AG04449 (cell line): ENCODE measurements at regions not wholly inside any gene's neighbourhood (a gene's known extent, or its start where the extent isn't known, plus 50 kb on each side); places are given as distances from the start of the nearest gene placed in this dataset.

ENCODE experiments used
- CTCF ChIA-PET: fragments of 350-600 bp; formaldehyde crosslinking; extraction: SDS; loops from one replicate; lab custom pipeline; 2021; ENCODE audit warnings: antibody characterized with exemption; lab: Yijun Ruan, JAX
- POLR2A ChIA-PET: fragments of 400-600, 350-600 bp; formaldehyde crosslinking; extraction: SDS; loops from one replicate; lab custom pipeline; 2020; ENCODE audit warnings: antibody characterized with exemption, inconsistent platforms; lab: Yijun Ruan, JAX
- DNase-seq: peaks from one replicate; pipeline ENCODE4 v3.0.0-alpha.2; 2010; ENCODE audit warnings: low read depth, low spot score
- H3K4me3 ChIP-seq: 2 replicates; pipeline ENCODE4 v1.5.1; 2011; ENCODE audit warnings: low read depth, mild to moderate bottlenecking, control low read depth, low read length
- CTCF ChIP-seq: IDR thresholded peaks from one replicate; pipeline ENCODE4 v1.5.1; 2011; ENCODE audit warnings: mild to moderate bottlenecking, moderate library complexity, low read length, control low read depth, inconsistent platforms; ENCODE audit not compliant: insufficient read depth; ENCODE audit errors: missing control alignments

GRCh38 chrX:19283597-19284339, 60.0 kb upstream of the PDHA1 start:
- H3K4me3 ChIP-seq = no peak overlapping the region
- ChIA-PET CTCF (no interaction called here), POLR2A (no interaction called here)
- no peak for TF ChIP-seq CTCF
- DNase-seq = no peak

- no peak for DNase-seq
- POLR2A ChIA-PET = no interaction called here
- CTCF ChIA-PET = no interaction called here
These were observed 57.9 kb upstream of the PDHA1 start for GRCh38 chrX:19285857-19286256.

GRCh38 chrX:19291086-19291485, 52.6 kb upstream of the PDHA1 start:
- CTCF ChIA-PET = no interaction called here
- DNase-seq = no peak

More at GRCh38 chrX:19285857-19286256, 57.9 kb upstream of the PDHA1 start:
- H3K4me3 ChIP-seq = no peak overlapping the region
- no peak for TF ChIP-seq CTCF

GRCh38 chrX:19293606-19294325, 50.0 kb upstream of the PDHA1 start:
- ChIA-PET CTCF (no interaction called here), POLR2A (no interaction called here)
- no peak for DNase-seq
- H3K4me3 ChIP-seq = no peak overlapping the region
- no peak for TF ChIP-seq CTCF

More at GRCh38 chrX:19291086-19291485, 52.6 kb upstream of the PDHA1 start:
- no peak overlapping the region for H3K4me3 ChIP-seq
- POLR2A ChIA-PET = no interaction called here
- no peak for TF ChIP-seq CTCF
